ENCODE measurements at regions not wholly inside any gene's neighbourhood (a gene's known extent, or its start where the extent isn't known, plus 50 kb on each side); places are given as distances from the start of the nearest gene placed in this dataset.

DNA sequence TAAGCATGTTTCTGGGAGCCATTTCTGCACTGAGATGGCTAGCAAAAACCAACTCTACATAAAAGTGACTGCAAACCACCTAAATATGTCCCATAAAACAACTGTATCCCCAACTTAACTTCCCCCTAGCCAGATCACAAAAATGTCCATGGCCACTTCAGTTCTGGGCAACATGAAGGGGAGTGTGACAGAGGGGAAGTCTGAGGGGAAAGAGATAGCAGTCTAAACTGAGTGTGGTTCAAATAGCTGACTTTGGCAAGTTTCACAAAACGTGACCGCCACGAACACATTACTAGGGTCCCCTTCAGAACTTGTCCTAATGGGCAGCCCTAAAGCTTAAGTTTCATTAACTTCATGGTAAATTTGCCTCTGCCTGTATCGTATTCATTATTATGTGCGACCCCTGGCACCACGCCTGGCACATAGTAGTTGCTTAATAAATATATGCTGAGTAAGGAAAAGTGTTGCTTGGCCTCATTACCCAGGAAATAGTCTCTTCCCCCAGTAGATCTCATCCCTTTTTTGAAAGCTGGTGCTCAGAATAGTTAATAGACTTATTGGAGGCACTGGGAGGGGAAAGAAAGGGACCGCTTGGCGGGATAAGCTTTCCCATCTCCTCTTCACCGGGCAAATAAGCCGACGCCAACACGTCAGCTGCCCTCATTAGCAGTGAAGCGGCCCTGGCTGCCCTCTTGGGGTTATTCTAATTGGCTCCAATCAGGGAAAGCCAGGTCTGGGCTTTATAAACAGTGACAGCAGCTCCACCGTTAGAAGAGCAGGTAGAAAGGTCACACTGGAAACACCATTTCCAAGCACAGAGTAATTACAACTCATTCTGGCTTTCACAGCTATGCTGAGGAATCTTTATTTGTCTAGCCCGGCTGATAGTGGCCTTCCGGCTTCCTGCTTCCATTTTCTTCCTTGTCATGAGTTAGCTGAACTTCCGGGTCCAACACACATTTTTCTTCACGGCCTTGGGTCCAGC lies 122.1 kb downstream of the LRIG2 start:
- TF ChIP-seq, protein P1, sequence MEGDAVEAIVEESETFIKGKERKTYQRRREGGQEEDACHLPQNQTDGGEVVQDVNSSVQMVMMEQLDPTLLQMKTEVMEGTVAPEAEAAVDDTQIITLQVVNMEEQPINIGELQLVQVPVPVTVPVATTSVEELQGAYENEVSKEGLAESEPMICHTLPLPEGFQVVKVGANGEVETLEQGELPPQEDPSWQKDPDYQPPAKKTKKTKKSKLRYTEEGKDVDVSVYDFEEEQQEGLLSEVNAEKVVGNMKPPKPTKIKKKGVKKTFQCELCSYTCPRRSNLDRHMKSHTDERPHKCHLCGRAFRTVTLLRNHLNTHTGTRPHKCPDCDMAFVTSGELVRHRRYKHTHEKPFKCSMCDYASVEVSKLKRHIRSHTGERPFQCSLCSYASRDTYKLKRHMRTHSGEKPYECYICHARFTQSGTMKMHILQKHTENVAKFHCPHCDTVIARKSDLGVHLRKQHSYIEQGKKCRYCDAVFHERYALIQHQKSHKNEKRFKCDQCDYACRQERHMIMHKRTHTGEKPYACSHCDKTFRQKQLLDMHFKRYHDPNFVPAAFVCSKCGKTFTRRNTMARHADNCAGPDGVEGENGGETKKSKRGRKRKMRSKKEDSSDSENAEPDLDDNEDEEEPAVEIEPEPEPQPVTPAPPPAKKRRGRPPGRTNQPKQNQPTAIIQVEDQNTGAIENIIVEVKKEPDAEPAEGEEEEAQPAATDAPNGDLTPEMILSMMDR (IDR thresholded peaks at IDR 0.05), result no peak
- H3K36me3 ChIP-seq, result no peaks in the 10 kb centered on the region
- H3K9me3 ChIP-seq, result peaks cover 0 to 5% of the 10 kb centered on the region in 2 donors
- no peak overlapping the region for H3K27ac ChIP-seq
- DNase-seq (ENCODE audit: low spot score), result no peak
- H3K27me3 ChIP-seq, result no peaks in the 10 kb centered on the region
- no peaks in the 10 kb centered on the region for H3K4me1 ChIP-seq
- no peak overlapping the region for H3K4me3 ChIP-seq

DNA sequence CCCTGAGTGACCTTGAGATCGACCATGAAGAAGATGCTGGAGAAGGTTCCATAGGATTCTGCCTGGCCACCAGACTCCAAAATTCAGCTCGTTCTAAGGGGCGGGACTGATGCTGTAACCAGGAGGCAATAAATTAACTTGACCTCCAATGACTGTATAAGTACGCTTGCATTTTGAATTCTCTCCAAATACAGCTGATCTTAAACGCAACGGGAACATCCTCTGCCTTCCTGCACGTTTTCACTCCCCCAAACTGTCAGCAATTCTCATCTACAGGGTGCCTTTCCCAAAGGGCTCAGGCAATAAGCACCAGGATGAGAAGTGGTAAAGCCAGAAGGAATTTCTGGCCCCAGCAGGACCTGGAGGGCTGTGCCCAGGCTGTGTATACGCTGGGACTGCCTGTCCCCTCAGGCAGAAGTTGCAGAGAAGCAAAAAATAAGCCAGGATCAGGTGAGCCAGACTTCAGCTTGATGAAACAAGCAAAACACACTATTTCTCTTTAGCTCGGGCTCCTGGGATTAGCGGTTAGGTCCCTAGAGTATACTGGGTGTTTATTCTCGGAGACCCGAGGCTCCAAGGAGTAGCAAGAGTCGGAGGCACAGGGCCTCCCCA lies 124.8 kb downstream of the LRIG2 start:
- TF ChIP-seq, protein P1 (IDR thresholded peaks at IDR 0.05), result no peak
- H3K27me3 ChIP-seq, result no peaks in the 10 kb centered on the region
- no peak overlapping the region for H3K27ac ChIP-seq
- H3K9me3 ChIP-seq, result peaks cover 0 to 5% of the 10 kb centered on the region in 2 donors
- H3K4me3 ChIP-seq, result no peak overlapping the region
- H3K36me3 ChIP-seq, result no peaks in the 10 kb centered on the region
- H3K4me1 ChIP-seq, result no peaks in the 10 kb centered on the region
- DNase-seq (ENCODE audit: low spot score), result no peak

GRCh38 chr1:113198806-113199205 lies 125.8 kb downstream of the LRIG2 start:
- H3K9me3 ChIP-seq, result no peaks in the 10 kb centered on the region
- no peaks in the 10 kb centered on the region for H3K4me1 ChIP-seq
- no peaks in the 10 kb centered on the region for H3K27me3 ChIP-seq
- no peak overlapping the region for H3K27ac ChIP-seq
- TF ChIP-seq, protein P1 (IDR thresholded peaks at IDR 0.05), result no peak
- no peak overlapping the region for H3K4me3 ChIP-seq
- no peak for DNase-seq (ENCODE audit: low spot score)
- no peaks in the 10 kb centered on the region for H3K36me3 ChIP-seq

DNA sequence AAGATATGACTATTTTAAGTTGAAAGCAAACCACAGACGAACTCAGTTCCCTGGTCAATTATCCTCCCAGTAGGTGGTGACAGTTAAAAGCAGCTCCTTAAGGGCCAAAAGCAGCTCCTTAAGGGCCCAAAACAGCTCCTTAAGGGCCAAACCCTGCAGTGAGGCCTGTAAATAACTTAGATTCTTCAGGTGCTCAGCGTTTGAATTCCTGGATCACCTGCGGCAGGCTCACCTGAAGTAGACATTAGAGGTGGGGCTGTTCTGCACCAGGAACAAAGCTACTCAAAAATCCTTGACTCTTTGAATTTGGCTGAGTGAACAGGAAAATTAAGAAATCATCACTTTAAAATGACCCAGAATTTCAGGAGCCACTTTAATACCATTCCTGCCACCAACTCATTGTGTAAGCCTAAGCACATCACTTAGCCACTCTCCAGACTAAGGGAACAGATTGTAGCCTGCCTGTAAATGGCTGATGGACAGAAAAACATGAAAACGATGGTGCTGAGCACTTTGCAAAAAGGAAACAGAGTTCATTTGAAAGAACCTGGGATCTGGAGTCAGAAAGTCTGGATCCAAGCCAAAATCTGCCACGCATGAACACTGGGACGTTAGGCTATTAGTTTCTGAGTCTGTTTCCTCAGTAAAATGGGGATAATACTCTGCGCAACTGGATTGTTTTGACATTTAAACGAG lies 126.9 kb downstream of the LRIG2 start:
- H3K27ac ChIP-seq, result no peak overlapping the region
- no peaks in the 10 kb centered on the region for H3K36me3 ChIP-seq
- peaks cover 0 to 5% of the 10 kb centered on the region in 2 donors for H3K9me3 ChIP-seq
- TF ChIP-seq, protein P1 (IDR thresholded peaks at IDR 0.05), result no peak
- no peaks in the 10 kb centered on the region for H3K4me1 ChIP-seq
- H3K4me3 ChIP-seq, result no peak overlapping the region
- no peak for DNase-seq (ENCODE audit: low spot score)
- H3K27me3 ChIP-seq, result no peaks in the 10 kb centered on the region

- TF ChIP-seq, protein P1 (IDR thresholded peaks at IDR 0.05), result no peak
- H3K4me3 ChIP-seq, result no peak overlapping the region
- no peaks in the 10 kb centered on the region for H3K4me1 ChIP-seq
- H3K27ac ChIP-seq, result no peak overlapping the region
- H3K36me3 ChIP-seq, result no peaks in the 10 kb centered on the region
- no peaks in the 10 kb centered on the region for H3K27me3 ChIP-seq
- DNase-seq (ENCODE audit: low spot score), result no peak
- peaks cover 0 to 5% of the 10 kb centered on the region in 2 donors for H3K9me3 ChIP-seq
Observed at GRCh38 chr1:113201560-113201959, 128.6 kb downstream of the LRIG2 start.
